ENCODE measurements at regions not wholly inside any gene's neighbourhood (a gene's known extent, or its start where the extent isn't known, plus 50 kb on each side); places are given as distances from the start of the nearest gene placed in this dataset.

- Histone ChIP-seq H3K4me3 (no peak overlapping the region), H3K27me3 (no peaks in the 10 kb centered on the region), H3K36me3 (no peaks in the 10 kb centered on the region), H3K9me3 (no peaks in the 10 kb centered on the region), H3K4me1 (no peaks in the 10 kb centered on the region), H3K27ac (peak overlapping the region in 1 of 2 donors; percentile 16)
- intact Hi-C loops (cut with DNase I; ENCODE audit: low total_unique reads) = no loop called here
- no peak for DNase-seq
- no peak for TF ChIP-seq CTCF (IDR thresholded peaks at IDR 0.05)
- no peak for TF ChIP-seq POLR2A (IDR thresholded peaks at IDR 0.05)
Measured at GRCh38 chr9:99731950-99732349, 89.7 kb upstream of the NR4A3 start.

GRCh38 chr9:99732715-99733114 is 89.0 kb upstream of the NR4A3 start:
- intact Hi-C loops (cut with DNase I; ENCODE audit: low total_unique reads) = no loop called here
- Histone ChIP-seq H3K36me3 (no peaks in the 10 kb centered on the region), H3K4me1 (no peaks in the 10 kb centered on the region), H3K4me3 (no peak overlapping the region), H3K27me3 (no peaks in the 10 kb centered on the region), H3K27ac (peak overlapping the region in 1 of 2 donors; percentile 33), H3K9me3 (no peaks in the 10 kb centered on the region)
- no peak for DNase-seq
- TF ChIP-seq POLR2A (IDR thresholded peaks at IDR 0.05) (no peak), CTCF (IDR thresholded peaks at IDR 0.05) (no peak)

GRCh38 chr9:99735041-99735440 is 86.6 kb upstream of the NR4A3 start:
- Histone ChIP-seq H3K27me3 (no peaks in the 10 kb centered on the region), H3K36me3 (no peaks in the 10 kb centered on the region), H3K4me3 (no peak overlapping the region), H3K4me1 (no peaks in the 10 kb centered on the region), H3K9me3 (no peaks in the 10 kb centered on the region), H3K27ac (no peak overlapping the region)
- intact Hi-C loops (cut with DNase I; ENCODE audit: low total_unique reads) = no loop called here
- no peak for DNase-seq
- TF ChIP-seq CTCF (IDR thresholded peaks at IDR 0.05) = no peak
- TF ChIP-seq POLR2A (IDR thresholded peaks at IDR 0.05) = no peak

- Histone ChIP-seq H3K27ac (no peak overlapping the region), H3K36me3 (no peaks in the 10 kb centered on the region), H3K9me3 (no peaks in the 10 kb centered on the region), H3K27me3 (no peaks in the 10 kb centered on the region), H3K4me1 (no peaks in the 10 kb centered on the region), H3K4me3 (no peak overlapping the region)
- no peak for DNase-seq
- TF ChIP-seq CTCF (IDR thresholded peaks at IDR 0.05) = no peak
- TF ChIP-seq POLR2A (IDR thresholded peaks at IDR 0.05) = no peak
- intact Hi-C loops (cut with DNase I; ENCODE audit: low total_unique reads) = no loop called here
Measured at GRCh38 chr9:99736291-99736690, 85.4 kb upstream of the NR4A3 start.

DNA sequence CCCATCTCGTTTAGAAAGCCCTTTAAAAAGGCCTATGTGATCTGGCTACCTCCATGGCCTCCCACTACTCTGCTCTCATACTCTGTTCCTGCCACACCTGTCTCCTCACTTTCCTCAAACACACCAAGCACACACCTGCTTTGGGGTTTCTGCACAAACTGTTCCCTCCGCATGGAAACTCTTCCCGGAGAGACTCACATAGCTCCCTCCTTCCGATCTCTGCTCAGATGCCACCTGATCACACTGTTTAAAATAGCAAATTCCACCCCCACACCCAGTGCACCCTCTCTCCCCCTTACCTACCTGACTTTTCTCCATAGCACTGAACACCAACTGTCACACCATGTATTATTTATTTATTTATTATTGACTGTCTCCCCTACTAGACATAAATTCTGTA is 84.0 kb upstream of the NR4A3 start:
- Histone ChIP-seq H3K9me3 (no peaks in the 10 kb centered on the region), H3K4me3 (no peak overlapping the region), H3K27ac (no peak overlapping the region), H3K4me1 (no peaks in the 10 kb centered on the region), H3K27me3 (no peaks in the 10 kb centered on the region), H3K36me3 (no peaks in the 10 kb centered on the region)
- intact Hi-C loops (cut with DNase I; ENCODE audit: low total_unique reads) = no loop called here
- DNase-seq = no peak
- no peak for TF ChIP-seq CTCF (IDR thresholded peaks at IDR 0.05)
- TF ChIP-seq POLR2A (IDR thresholded peaks at IDR 0.05) = no peak

Data from uterus (tissue), 3 donors.